GM21526 (cell line): ENCODE measurements at regions not wholly inside any gene's neighbourhood (a gene's known extent, or its start where the extent isn't known, plus 50 kb on each side); places are given as distances from the start of the nearest gene placed in this dataset.

ENCODE experiments used
- ATAC-seq: cut with Tn5 transposase; IDR thresholded peaks from one replicate; pipeline ENCODE4 v1.9.1; 2021; ENCODE audit warnings: moderate library complexity; ENCODE audit not compliant: unreplicated experiment, low FRiP score

GRCh38 chr9:12448246-12448645, 244.9 kb upstream of the TYRP1 start:
- ATAC-seq, result no peak

- ATAC-seq, result no peak
These were observed 235.9 kb upstream of the TYRP1 start for GRCh38 chr9:12457237-12457636.

GRCh38 chr9:12461763-12462460, 231.3 kb upstream of the TYRP1 start:
- ATAC-seq, result no peak

GRCh38 chr9:12462861-12463260, 230.3 kb upstream of the TYRP1 start:
- no peak for ATAC-seq

- ATAC-seq, result no peak
These were observed 229.5 kb upstream of the TYRP1 start for GRCh38 chr9:12463641-12464040.

- ATAC-seq, result no peak
These were observed 228.8 kb upstream of the TYRP1 start for GRCh38 chr9:12464400-12464799.

- no peak for ATAC-seq
These were observed 228.2 kb upstream of the TYRP1 start for GRCh38 chr9:12464910-12465512.

- ATAC-seq, result no peak
These were observed 224.1 kb upstream of the TYRP1 start for GRCh38 chr9:12469084-12469483.

- no peak for ATAC-seq
These were observed 198.8 kb upstream of the TYRP1 start for GRCh38 chr9:12494411-12494810.

GRCh38 chr9:12497790-12498189, 195.4 kb upstream of the TYRP1 start:
- no peak for ATAC-seq

GRCh38 chr9:12502520-12502919, 190.7 kb upstream of the TYRP1 start:
- no peak for ATAC-seq

GRCh38 chr9:12503606-12504122, 189.5 kb upstream of the TYRP1 start:
- ATAC-seq, result no peak

- ATAC-seq, result no peak
These were observed 182.6 kb upstream of the TYRP1 start for GRCh38 chr9:12510551-12510950.

GRCh38 chr9:12511726-12512125, 181.5 kb upstream of the TYRP1 start:
- no peak for ATAC-seq

- ATAC-seq, result no peak
These were observed 177.2 kb upstream of the TYRP1 start for GRCh38 chr9:12516031-12516430.

- no peak for ATAC-seq
These were observed 176.6 kb upstream of the TYRP1 start for GRCh38 chr9:12516573-12516972.

GRCh38 chr9:12538842-12539579, 154.2 kb upstream of the TYRP1 start:
- ATAC-seq, result no peak

GRCh38 chr9:12539580-12539975, 153.6 kb upstream of the TYRP1 start:
- ATAC-seq, result no peak

GRCh38 chr9:12544700-12545099, 148.5 kb upstream of the TYRP1 start:
- no peak for ATAC-seq

GRCh38 chr9:12554636-12555035, 138.5 kb upstream of the TYRP1 start:
- ATAC-seq, result no peak

- ATAC-seq, result no peak
These were observed 126.6 kb upstream of the TYRP1 start for GRCh38 chr9:12566404-12567090.
